ENCODE measurements at regions not wholly inside any gene's neighbourhood (a gene's known extent, or its start where the extent isn't known, plus 50 kb on each side); places are given as distances from the start of the nearest gene placed in this dataset.

GRCh38 chr2:143828763-143829537 lies 691.0 kb downstream of the ZEB2 start:
- H3K27me3 Mint-ChIP-seq (ENCODE audit: unreplicated experiment) = no peaks in the 10 kb centered on the region
- peaks cover 10% of the 10 kb centered on the region for H3K4me1 Mint-ChIP-seq (ENCODE audit: unreplicated experiment)
- no peaks in the 10 kb centered on the region for H3K9me3 Mint-ChIP-seq (ENCODE audit: unreplicated experiment)
- no peak for TF ChIP-seq CTCF (IDR thresholded peaks at IDR 0.05)
- no peak for DNase-seq (ENCODE audit: extremely low spot score, unreplicated experiment)
- no peaks in the 10 kb centered on the region for H3K36me3 Mint-ChIP-seq (ENCODE audit: unreplicated experiment)
- H3K27ac Mint-ChIP-seq (ENCODE audit: unreplicated experiment) = no peak overlapping the region
- no peak overlapping the region for H3K4me3 Mint-ChIP-seq (ENCODE audit: unreplicated experiment)

GRCh38 chr2:143824791-143825190 lies 695.1 kb downstream of the ZEB2 start:
- DNase-seq (ENCODE audit: extremely low spot score, unreplicated experiment) = no peak
- no peak for TF ChIP-seq CTCF (IDR thresholded peaks at IDR 0.05)
- H3K36me3 Mint-ChIP-seq (ENCODE audit: unreplicated experiment) = no peaks in the 10 kb centered on the region
- no peaks in the 10 kb centered on the region for H3K27me3 Mint-ChIP-seq (ENCODE audit: unreplicated experiment)
- H3K27ac Mint-ChIP-seq (ENCODE audit: unreplicated experiment) = no peak overlapping the region
- peaks cover 17% of the 10 kb centered on the region for H3K4me1 Mint-ChIP-seq (ENCODE audit: unreplicated experiment)
- H3K4me3 Mint-ChIP-seq (ENCODE audit: unreplicated experiment) = no peak overlapping the region
- no peaks in the 10 kb centered on the region for H3K9me3 Mint-ChIP-seq (ENCODE audit: unreplicated experiment)

GRCh38 chr2:143823876-143824275 lies 694.7 kb downstream of the ARHGAP15 start:
- Mint-ChIP-seq H3K9me3 (ENCODE audit: unreplicated experiment) (no peaks in the 10 kb centered on the region), H3K36me3 (ENCODE audit: unreplicated experiment) (no peaks in the 10 kb centered on the region), H3K27me3 (ENCODE audit: unreplicated experiment) (no peaks in the 10 kb centered on the region), H3K4me3 (ENCODE audit: unreplicated experiment) (no peak overlapping the region), H3K4me1 (ENCODE audit: unreplicated experiment) (peaks cover 11% of the 10 kb centered on the region), H3K27ac (ENCODE audit: unreplicated experiment) (no peak overlapping the region)
- no peak for DNase-seq (ENCODE audit: extremely low spot score, unreplicated experiment)
- TF ChIP-seq CTCF (IDR thresholded peaks at IDR 0.05) = no peak

GRCh38 chr2:143823296-143823695 lies 694.1 kb downstream of the ARHGAP15 start:
- H3K4me3 Mint-ChIP-seq (ENCODE audit: unreplicated experiment) = no peak overlapping the region
- no peaks in the 10 kb centered on the region for H3K27me3 Mint-ChIP-seq (ENCODE audit: unreplicated experiment)
- H3K27ac Mint-ChIP-seq (ENCODE audit: unreplicated experiment) = no peak overlapping the region
- peaks cover 9% of the 10 kb centered on the region for H3K4me1 Mint-ChIP-seq (ENCODE audit: unreplicated experiment)
- H3K9me3 Mint-ChIP-seq (ENCODE audit: unreplicated experiment) = no peaks in the 10 kb centered on the region
- no peaks in the 10 kb centered on the region for H3K36me3 Mint-ChIP-seq (ENCODE audit: unreplicated experiment)
- no peak for DNase-seq (ENCODE audit: extremely low spot score, unreplicated experiment)
- no peak for TF ChIP-seq CTCF (IDR thresholded peaks at IDR 0.05)

- Mint-ChIP-seq H3K36me3 (ENCODE audit: unreplicated experiment) (no peaks in the 10 kb centered on the region), H3K27ac (ENCODE audit: unreplicated experiment) (no peak overlapping the region), H3K4me3 (ENCODE audit: unreplicated experiment) (no peak overlapping the region), H3K4me1 (ENCODE audit: unreplicated experiment) (peaks cover 9% of the 10 kb centered on the region), H3K9me3 (ENCODE audit: unreplicated experiment) (no peaks in the 10 kb centered on the region), H3K27me3 (ENCODE audit: unreplicated experiment) (no peaks in the 10 kb centered on the region)
- no peak for DNase-seq (ENCODE audit: extremely low spot score, unreplicated experiment)
- TF ChIP-seq CTCF (IDR thresholded peaks at IDR 0.05) = no peak
These were observed 693.5 kb downstream of the ARHGAP15 start for GRCh38 chr2:143822736-143823135.
